ENCODE measurements at regions not wholly inside any gene's neighbourhood (a gene's known extent, or its start where the extent isn't known, plus 50 kb on each side); places are given as distances from the start of the nearest gene placed in this dataset.

GRCh38 chr4:108540536-108540935, 79.8 kb upstream of the RPL34 start:
- peak; percentile 27 for DNase-seq
- no peak overlapping the region for H3K27ac Mint-ChIP-seq
- CTCF ChIA-PET = interaction anchor here (0.5 to 0.7 kb wide), 2 partner anchors 41 to 109 kb away, joined by 3 read pairs; no protein-coding TSS in a partner anchor
- H3K4me3 Mint-ChIP-seq = no peak overlapping the region
- no peaks in the 10 kb centered on the region for H3K27me3 Mint-ChIP-seq (ENCODE audit: low read depth)
- H3K4me1 Mint-ChIP-seq (ENCODE audit: low read depth) = peaks cover 29% of the 10 kb centered on the region
- intact Hi-C loops (cut with micrococcal nuclease) = loop anchor here (2.0 kb wide), 1 partner anchor 24 kb away; no protein-coding TSS in a partner anchor
- H3K36me3 Mint-ChIP-seq (ENCODE audit: low read depth) = no peaks in the 10 kb centered on the region
- no peaks in the 10 kb centered on the region for H3K9me3 Mint-ChIP-seq

GRCh38 chr4:108536577-108536976, 83.8 kb upstream of the RPL34 start:
- intact Hi-C loops (cut with micrococcal nuclease) = loop anchor here (1.0 to 10.0 kb wide), 2 partner anchors 9 to 812 kb away; partner anchors contain the start of gene PAPSS1
- H3K36me3 Mint-ChIP-seq (ENCODE audit: low read depth) = no peaks in the 10 kb centered on the region
- H3K27ac Mint-ChIP-seq = no peak overlapping the region
- no peaks in the 10 kb centered on the region for H3K9me3 Mint-ChIP-seq
- DNase-seq = peak; percentile 22
- no peak overlapping the region for H3K4me3 Mint-ChIP-seq
- CTCF ChIA-PET = no interaction called here
- H3K4me1 Mint-ChIP-seq (ENCODE audit: low read depth) = peaks cover 52% of the 10 kb centered on the region
- no peaks in the 10 kb centered on the region for H3K27me3 Mint-ChIP-seq (ENCODE audit: low read depth)

- Mint-ChIP-seq H3K9me3 (no peaks in the 10 kb centered on the region), H3K4me3 (peak overlapping the region; percentile 3), H3K4me1 (ENCODE audit: low read depth) (peaks cover 57% of the 10 kb centered on the region), H3K36me3 (ENCODE audit: low read depth) (no peaks in the 10 kb centered on the region), H3K27me3 (ENCODE audit: low read depth) (no peaks in the 10 kb centered on the region), H3K27ac (peak overlapping the region; percentile 14)
- CTCF ChIA-PET = interaction anchor here (0.6 to 3.3 kb wide), 4 partner anchors 36 to 517 kb away, joined by 3 to 12 read pairs (median 4); no protein-coding TSS in a partner anchor
- no peak for DNase-seq
- intact Hi-C loops (cut with micrococcal nuclease) = loop anchor here (1.0 to 10.0 kb wide), 2 partner anchors 8 to 811 kb away; partner anchors contain the start of gene PAPSS1
Observed at GRCh38 chr4:108535757-108536156, 84.6 kb upstream of the RPL34 start.

- no peak overlapping the region for H3K4me3 Mint-ChIP-seq
- H3K36me3 Mint-ChIP-seq (ENCODE audit: low read depth) = no peaks in the 10 kb centered on the region
- no peaks in the 10 kb centered on the region for H3K27me3 Mint-ChIP-seq (ENCODE audit: low read depth)
- H3K27ac Mint-ChIP-seq = peak overlapping the region; percentile 29
- no peaks in the 10 kb centered on the region for H3K9me3 Mint-ChIP-seq
- intact Hi-C loops (cut with micrococcal nuclease) = loop anchor here (2.0 to 10.0 kb wide), 2 partner anchors 31 to 809 kb away; partner anchors contain the start of gene PAPSS1
- peaks cover 68% of the 10 kb centered on the region for H3K4me1 Mint-ChIP-seq (ENCODE audit: low read depth)
- no peak for DNase-seq
- CTCF ChIA-PET = interaction anchor here (0.6 to 3.3 kb wide), 8 partner anchors 9 to 515 kb away, joined by 3 to 12 read pairs (median 3); no protein-coding TSS in a partner anchor
Observed at GRCh38 chr4:108533876-108534275, 86.5 kb upstream of the RPL34 start.

GRCh38 chr4:108533245-108533844, 87.0 kb upstream of the RPL34 start:
- CTCF ChIA-PET = interaction anchor here (0.6 to 3.3 kb wide), 7 partner anchors 21 to 890 kb away, joined by 3 to 12 read pairs (median 3); no protein-coding TSS in a partner anchor
- Mint-ChIP-seq H3K36me3 (ENCODE audit: low read depth) (no peaks in the 10 kb centered on the region), H3K27me3 (ENCODE audit: low read depth) (no peaks in the 10 kb centered on the region), H3K4me1 (ENCODE audit: low read depth) (peaks cover 72% of the 10 kb centered on the region), H3K4me3 (peak overlapping the region; percentile 19), H3K9me3 (no peaks in the 10 kb centered on the region), H3K27ac (no peak overlapping the region)
- intact Hi-C loops (cut with micrococcal nuclease) = loop anchor here (2.0 to 10.0 kb wide), 2 partner anchors 31 to 809 kb away; partner anchors contain the start of gene PAPSS1
- no peak for DNase-seq

- Mint-ChIP-seq H3K4me3 (peak overlapping the region; percentile 19), H3K4me1 (ENCODE audit: low read depth) (peaks cover 77% of the 10 kb centered on the region), H3K27ac (no peak overlapping the region), H3K9me3 (no peaks in the 10 kb centered on the region), H3K36me3 (ENCODE audit: low read depth) (no peaks in the 10 kb centered on the region), H3K27me3 (ENCODE audit: low read depth) (no peaks in the 10 kb centered on the region)
- CTCF ChIA-PET = interaction anchor here (0.6 to 3.3 kb wide), 4 partner anchors 39 to 890 kb away, joined by 3 to 12 read pairs (median 3); no protein-coding TSS in a partner anchor
- intact Hi-C loops (cut with micrococcal nuclease) = loop anchor here (2.0 to 10.0 kb wide), 2 partner anchors 32 to 808 kb away; partner anchors contain the start of gene PAPSS1
- DNase-seq = no peak
Observed at GRCh38 chr4:108532738-108533137, 87.6 kb upstream of the RPL34 start.

GRCh38 chr4:108532187-108532586, 88.2 kb upstream of the RPL34 start:
- no peaks in the 10 kb centered on the region for H3K27me3 Mint-ChIP-seq (ENCODE audit: low read depth)
- no peaks in the 10 kb centered on the region for H3K36me3 Mint-ChIP-seq (ENCODE audit: low read depth)
- peak overlapping the region; percentile 86 for H3K27ac Mint-ChIP-seq
- intact Hi-C loops (cut with micrococcal nuclease) = loop anchor here (2.0 to 10.0 kb wide), 2 partner anchors 33 to 807 kb away; partner anchors contain the start of gene PAPSS1
- peak overlapping the region; percentile 58 for H3K4me3 Mint-ChIP-seq
- peaks cover 1% of the 10 kb centered on the region for H3K9me3 Mint-ChIP-seq
- no peak for DNase-seq
- CTCF ChIA-PET = interaction anchor here (0.9 to 1.4 kb wide), 4 partner anchors 20 to 513 kb away, joined by 3 to 5 read pairs (median 3); no protein-coding TSS in a partner anchor
- H3K4me1 Mint-ChIP-seq (ENCODE audit: low read depth) = peaks cover 83% of the 10 kb centered on the region

- Mint-ChIP-seq H3K4me1 (ENCODE audit: low read depth) (peaks cover 81% of the 10 kb centered on the region), H3K36me3 (ENCODE audit: low read depth) (no peaks in the 10 kb centered on the region)
- intact Hi-C loops (cut with micrococcal nuclease) = loop anchor here (2.0 to 10.0 kb wide), 2 partner anchors 79 to 807 kb away; partner anchors contain the start of gene PAPSS1
Observed at GRCh38 chr4:108531461-108531860, 88.9 kb upstream of the RPL34 start.

GRCh38 chr4:108529984-108530905, 90.1 kb upstream of the RPL34 start:
- Mint-ChIP-seq H3K27ac (no peak overlapping the region), H3K36me3 (ENCODE audit: low read depth) (peaks cover 2% of the 10 kb centered on the region), H3K9me3 (peaks cover 6% of the 10 kb centered on the region), H3K4me3 (no peak overlapping the region), H3K27me3 (ENCODE audit: low read depth) (no peaks in the 10 kb centered on the region), H3K4me1 (ENCODE audit: low read depth) (peaks cover 72% of the 10 kb centered on the region)
- intact Hi-C loops (cut with micrococcal nuclease) = loop anchor here (2.0 to 10.0 kb wide), 2 partner anchors 81 to 805 kb away; partner anchors contain the start of gene PAPSS1
- CTCF ChIA-PET = interaction anchor here (0.6 to 1.2 kb wide), 2 partner anchors 17 to 498 kb away, joined by 3 read pairs; no protein-coding TSS in a partner anchor
- DNase-seq = no peak

More at GRCh38 chr4:108531461-108531860, 88.9 kb upstream of the RPL34 start:
- no peak for DNase-seq
- peak overlapping the region; percentile 86 for H3K27ac Mint-ChIP-seq
- H3K4me3 Mint-ChIP-seq = peak overlapping the region; percentile 58
- CTCF ChIA-PET = interaction anchor here (0.9 to 1.3 kb wide), 3 partner anchors 19 to 416 kb away, joined by 3 to 5 read pairs (median 3); no protein-coding TSS in a partner anchor
- peaks cover 1% of the 10 kb centered on the region for H3K9me3 Mint-ChIP-seq
- no peaks in the 10 kb centered on the region for H3K27me3 Mint-ChIP-seq (ENCODE audit: low read depth)

GRCh38 chr4:108529102-108529501, 91.3 kb upstream of the RPL34 start:
- H3K36me3 Mint-ChIP-seq (ENCODE audit: low read depth) = peaks cover 2% of the 10 kb centered on the region
- DNase-seq = no peak
- H3K27ac Mint-ChIP-seq = peak overlapping the region; percentile 46
- H3K4me1 Mint-ChIP-seq (ENCODE audit: low read depth) = peaks cover 70% of the 10 kb centered on the region
- H3K4me3 Mint-ChIP-seq = no peak overlapping the region
- no peaks in the 10 kb centered on the region for H3K27me3 Mint-ChIP-seq (ENCODE audit: low read depth)
- CTCF ChIA-PET = interaction anchor here (0.6 to 1.3 kb wide), 4 partner anchors 14 to 36 kb away, joined by 3 to 5 read pairs (median 4); no protein-coding TSS in a partner anchor
- peaks cover 9% of the 10 kb centered on the region for H3K9me3 Mint-ChIP-seq
- intact Hi-C loops (cut with micrococcal nuclease) = no loop called here

GRCh38 chr4:108527723-108528122, 92.7 kb upstream of the RPL34 start:
- no peaks in the 10 kb centered on the region for H3K27me3 Mint-ChIP-seq (ENCODE audit: low read depth)
- peaks cover 9% of the 10 kb centered on the region for H3K9me3 Mint-ChIP-seq
- H3K36me3 Mint-ChIP-seq (ENCODE audit: low read depth) = peaks cover 2% of the 10 kb centered on the region
- peak overlapping the region; percentile 70 for H3K27ac Mint-ChIP-seq
- CTCF ChIA-PET = interaction anchor here (1.3 to 1.8 kb wide), 3 partner anchors 12 to 509 kb away, joined by 3 to 5 read pairs (median 5); no protein-coding TSS in a partner anchor
- peak overlapping the region; percentile 34 for H3K4me3 Mint-ChIP-seq
- peak; percentile 45 for DNase-seq
- intact Hi-C loops (cut with micrococcal nuclease) = loop anchor here (1.0 kb wide), 2 partner anchors 8 to 9 kb away; no protein-coding TSS in a partner anchor
- H3K4me1 Mint-ChIP-seq (ENCODE audit: low read depth) = peaks cover 58% of the 10 kb centered on the region

Data from activated naive CD4-positive, alpha-beta T cell treated with anti-CD3 and anti-CD28 coated beads for 36 hours (primary cell).